Sigmoid colon (tissue), 4 donors: ENCODE measurements at regions not wholly inside any gene's neighbourhood (a gene's known extent, or its start where the extent isn't known, plus 50 kb on each side); places are given as distances from the start of the nearest gene placed in this dataset.

ENCODE experiments used
- EP300 ChIP-seq, 4 donors: sonication (generic); formaldehyde crosslinking; IDR thresholded peaks; one replicate each; pipeline ENCODE4 v1.6.1; 2017; ENCODE audit warnings: antibody characterized with exemption in 4 of 4
- POLR2AphosphoS5 ChIP-seq, 4 donors: sonication (generic); formaldehyde crosslinking; IDR thresholded peaks; one replicate each; pipeline ENCODE4 v1.6.1; 2017; ENCODE audit warnings: antibody characterized with exemption in 4 of 4
- TF ChIP-seq, protein P1 (sequence below), 4 experiments: fragments of 450-650 bp in 3 of 4; fragments of 200-600 bp in 1 of 4; IDR thresholded peaks; one replicate each; pipeline ENCODE4 v1.5.1; 2016 to 2019; ENCODE audit warnings: antibody characterized with exemption in 4 of 4, mild to moderate bottlenecking in 3 of 4, moderate library complexity in 2 of 4

DNA sequence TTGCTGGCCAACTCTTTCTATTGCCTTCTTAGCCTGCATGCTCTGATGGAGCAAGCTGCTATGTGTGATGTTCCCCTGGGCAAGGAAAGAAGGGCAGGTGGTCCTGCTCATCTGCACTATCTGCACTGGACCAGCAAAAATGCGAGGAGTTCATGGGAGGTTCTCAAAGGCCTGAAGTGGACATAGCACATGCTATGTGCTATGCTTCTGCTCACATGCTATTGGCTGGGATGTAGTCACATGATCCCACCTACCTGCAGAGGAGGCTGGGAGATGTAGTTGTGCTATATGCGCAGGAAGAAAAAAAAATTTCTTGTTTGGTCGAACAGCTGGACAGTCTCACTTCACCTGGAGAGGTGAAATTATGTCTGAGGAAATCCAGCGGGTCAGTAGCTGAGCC, 587.7 kb downstream of the MATN1 start:
- TF ChIP-seq, protein P1, sequence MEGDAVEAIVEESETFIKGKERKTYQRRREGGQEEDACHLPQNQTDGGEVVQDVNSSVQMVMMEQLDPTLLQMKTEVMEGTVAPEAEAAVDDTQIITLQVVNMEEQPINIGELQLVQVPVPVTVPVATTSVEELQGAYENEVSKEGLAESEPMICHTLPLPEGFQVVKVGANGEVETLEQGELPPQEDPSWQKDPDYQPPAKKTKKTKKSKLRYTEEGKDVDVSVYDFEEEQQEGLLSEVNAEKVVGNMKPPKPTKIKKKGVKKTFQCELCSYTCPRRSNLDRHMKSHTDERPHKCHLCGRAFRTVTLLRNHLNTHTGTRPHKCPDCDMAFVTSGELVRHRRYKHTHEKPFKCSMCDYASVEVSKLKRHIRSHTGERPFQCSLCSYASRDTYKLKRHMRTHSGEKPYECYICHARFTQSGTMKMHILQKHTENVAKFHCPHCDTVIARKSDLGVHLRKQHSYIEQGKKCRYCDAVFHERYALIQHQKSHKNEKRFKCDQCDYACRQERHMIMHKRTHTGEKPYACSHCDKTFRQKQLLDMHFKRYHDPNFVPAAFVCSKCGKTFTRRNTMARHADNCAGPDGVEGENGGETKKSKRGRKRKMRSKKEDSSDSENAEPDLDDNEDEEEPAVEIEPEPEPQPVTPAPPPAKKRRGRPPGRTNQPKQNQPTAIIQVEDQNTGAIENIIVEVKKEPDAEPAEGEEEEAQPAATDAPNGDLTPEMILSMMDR (IDR thresholded peaks at IDR 0.05) = no peak
- TF ChIP-seq POLR2AphosphoS5 (IDR thresholded peaks at IDR 0.05) (no peak), EP300 (IDR thresholded peaks at IDR 0.05) (no peak)
